Left ventricle myocardium inferior (tissue), 1 donor: ENCODE measurements at regions not wholly inside any gene's neighbourhood (a gene's known extent, or its start where the extent isn't known, plus 50 kb on each side); places are given as distances from the start of the nearest gene placed in this dataset.
"Not testable (repeated sequence)": the region's sequence is repeated elsewhere in the genome, so short reads cannot be mapped to it uniquely, and the experiment has no call there.

Source experiments
- DNase-seq: peaks from one replicate; pipeline ENCODE4 v3.0.0-alpha.2; 2020
- H3K27ac ChIP-seq: fragments of 200-600 bp; replicated peaks from 2 replicates; pipeline ENCODE4 v1.8.0; 2021
- H3K27me3 ChIP-seq: fragments of 200-600 bp; 2 replicates; pipeline ENCODE4 v1.8.0; 2021; ENCODE audit warnings: low read depth
- H3K36me3 ChIP-seq: fragments of 200-600 bp; 2 replicates; pipeline ENCODE4 v1.8.0; 2021
- H3K4me1 ChIP-seq: fragments of 200-600 bp; 2 replicates; pipeline ENCODE4 v1.8.0; 2021
- H3K4me3 ChIP-seq: fragments of 200-600 bp; 2 replicates; pipeline ENCODE4 v1.8.0; 2021; ENCODE audit warnings: mild to moderate bottlenecking, moderate library complexity
- H3K9me3 ChIP-seq: fragments of 200-600 bp; replicated peaks from 2 replicates; pipeline ENCODE4 v1.8.0; 2021
- CTCF ChIP-seq: fragments of 200-600 bp; IDR thresholded peaks from 2 replicates; pipeline ENCODE4 v1.8.0; 2021; ENCODE audit warnings: antibody characterized with exemption, mild to moderate bottlenecking, borderline replicate concordance
- intact Hi-C: fragments of 100-400 bp; cut with micrococcal nuclease; formaldehyde crosslinking; loops from one replicate; pipeline ENCODE4 v1.11.0; 2022
- donor health status: DM: no; HTN: yes; CAD: no; lungs with severe emphysema.

- H3K9me3 ChIP-seq = no peaks in the 10 kb centered on the region
- intact Hi-C loops = no loop called here
- no peaks in the 10 kb centered on the region for H3K27me3 ChIP-seq
- H3K36me3 ChIP-seq = no peaks in the 10 kb centered on the region
- H3K4me3 ChIP-seq = no peak overlapping the region
- H3K27ac ChIP-seq = peak overlapping the region; percentile 60
- DNase-seq = peak; percentile 67
- TF ChIP-seq CTCF = no peak
- peaks cover 8% of the 10 kb centered on the region for H3K4me1 ChIP-seq
Observed at GRCh38 chr16:11417487-11417886, 72.2 kb downstream of the RMI2 start.

- intact Hi-C loops = no loop called here
- no peak for DNase-seq
- peaks cover 8% of the 10 kb centered on the region for H3K4me1 ChIP-seq
- no peaks in the 10 kb centered on the region for H3K36me3 ChIP-seq
- H3K27ac ChIP-seq = no peak overlapping the region
- H3K9me3 ChIP-seq = no peaks in the 10 kb centered on the region
- no peaks in the 10 kb centered on the region for H3K27me3 ChIP-seq
- no peak overlapping the region for H3K4me3 ChIP-seq
- TF ChIP-seq CTCF = no peak
Observed at GRCh38 chr16:11418506-11418905, 73.2 kb downstream of the RMI2 start.

- intact Hi-C loops, H3K4me1 ChIP-seq, H3K27ac ChIP-seq, H3K27me3 ChIP-seq, H3K4me3 ChIP-seq, DNase-seq, H3K9me3 ChIP-seq, H3K36me3 ChIP-seq: not testable (repeated sequence)
Observed at GRCh38 chr16:11420067-11420466, 74.8 kb downstream of the RMI2 start.

- Histone ChIP-seq H3K4me1 (peaks cover 8% of the 10 kb centered on the region), H3K36me3 (no peaks in the 10 kb centered on the region), H3K4me3 (no peak overlapping the region), H3K9me3 (no peaks in the 10 kb centered on the region), H3K27me3 (no peaks in the 10 kb centered on the region), H3K27ac (no peak overlapping the region)
- no peak for DNase-seq
- intact Hi-C loops = no loop called here
- TF ChIP-seq CTCF = no peak
Observed at GRCh38 chr16:11420895-11421294, 75.6 kb downstream of the RMI2 start.

- DNase-seq = no peak
- intact Hi-C loops = no loop called here
- no peak overlapping the region for H3K4me3 ChIP-seq
- H3K4me1 ChIP-seq = peaks cover 2% of the 10 kb centered on the region
- H3K9me3 ChIP-seq = no peaks in the 10 kb centered on the region
- no peaks in the 10 kb centered on the region for H3K36me3 ChIP-seq
- H3K27me3 ChIP-seq = no peaks in the 10 kb centered on the region
- no peak for TF ChIP-seq CTCF
- no peak overlapping the region for H3K27ac ChIP-seq
Observed at GRCh38 chr16:11422381-11423314, 77.4 kb downstream of the RMI2 start.
